BJ (cell line): ENCODE measurements at regions not wholly inside any gene's neighbourhood (a gene's known extent, or its start where the extent isn't known, plus 50 kb on each side); places are given as distances from the start of the nearest gene placed in this dataset.

ENCODE experiments used
- CTCF ChIA-PET: fragments of 350-600 bp; formaldehyde crosslinking; extraction: SDS; loops from one replicate; lab custom pipeline; 2021; ENCODE audit warnings: antibody characterized with exemption, inconsistent platforms; lab: Yijun Ruan, JAX
- POLR2A ChIA-PET: fragments of 300-600 bp; sonication (Branson Sonifier 250); formaldehyde crosslinking; extraction: SDS; loops from one replicate; lab custom pipeline; 2021; ENCODE audit warnings: antibody characterized with exemption; lab: Charles Lee
- DNase-seq: peaks from one replicate; pipeline ENCODE4 v3.0.0-alpha.2; 2011; ENCODE audit warnings: low read depth
- H3K27me3 ChIP-seq: 2 replicates; pipeline ENCODE4 v1.6.0; 2011; ENCODE audit warnings: low read length; ENCODE audit not compliant: control insufficient read depth, insufficient read depth
- H3K36me3 ChIP-seq: 2 replicates; pipeline ENCODE4 v1.5.1; 2011; ENCODE audit warnings: low read length; ENCODE audit not compliant: control insufficient read depth, insufficient read depth
- H3K4me3 ChIP-seq: 2 replicates; pipeline ENCODE4 v1.5.1; 2011; ENCODE audit warnings: low read depth, mild to moderate bottlenecking, control low read depth, low read length
- CTCF ChIP-seq: IDR thresholded peaks from 2 replicates; pipeline ENCODE4 v1.5.1; 2011; ENCODE audit warnings: low read depth, mild to moderate bottlenecking, control low read depth, inconsistent platforms, low read length, moderate library complexity; ENCODE audit not compliant: insufficient read depth

DNA sequence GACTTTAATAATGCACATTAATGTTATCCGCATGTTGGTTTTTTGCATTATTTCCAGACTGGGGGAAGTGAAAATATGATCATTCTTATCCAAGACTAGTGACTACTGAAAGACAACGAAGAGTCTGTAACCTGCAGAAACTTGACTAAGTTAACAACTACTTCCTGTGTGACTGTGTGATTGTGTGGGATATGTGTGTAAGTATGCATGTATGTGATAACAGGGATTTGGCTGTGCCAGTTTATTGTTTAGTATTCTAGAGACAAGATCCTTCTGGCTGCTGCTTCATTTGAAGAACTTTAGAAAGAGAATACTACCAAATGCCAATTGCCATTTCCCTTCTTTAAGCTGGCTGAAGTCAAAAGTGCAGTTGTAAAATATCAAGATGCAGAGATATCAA is 375.7 kb upstream of the PRR16 start:
- Histone ChIP-seq H3K4me3 (no peak overlapping the region), H3K36me3 (no peaks in the 10 kb centered on the region), H3K27me3 (no peaks in the 10 kb centered on the region)
- no peak for TF ChIP-seq CTCF
- POLR2A ChIA-PET = no interaction called here
- CTCF ChIA-PET = interaction anchor here (1.0 kb wide), 1 partner anchor 10 kb away, joined by 3 read pairs; no protein-coding TSS in a partner anchor
- DNase-seq = no peak

DNA sequence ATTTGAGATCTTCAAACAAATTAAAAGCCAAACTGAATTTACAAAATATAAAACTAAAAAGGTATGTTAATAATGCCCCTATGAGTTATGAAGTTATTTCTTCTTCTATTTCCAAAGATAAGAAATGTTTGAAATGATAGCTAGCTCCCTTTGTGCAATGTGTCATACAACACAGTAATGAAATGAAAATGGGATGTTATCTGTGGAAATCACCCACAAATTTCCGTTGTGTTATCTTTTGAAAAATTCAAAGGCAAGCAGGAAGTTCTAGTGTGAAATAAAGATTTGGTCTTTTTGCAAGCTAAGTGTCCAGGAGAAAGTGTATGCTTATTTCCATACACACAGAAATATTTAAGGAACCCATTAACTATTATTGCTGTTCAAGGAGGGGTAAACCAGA is 375.3 kb upstream of the PRR16 start:
- no peak for TF ChIP-seq CTCF
- H3K27me3 ChIP-seq = no peaks in the 10 kb centered on the region
- ChIA-PET CTCF (interaction anchor here (1.0 kb wide), 1 partner anchor 10 kb away, joined by 3 read pairs; no protein-coding TSS in a partner anchor), POLR2A (no interaction called here)
- no peak for DNase-seq
- H3K4me3 ChIP-seq = no peak overlapping the region
- no peaks in the 10 kb centered on the region for H3K36me3 ChIP-seq

GRCh38 chr5:120091376-120091948 is 372.6 kb upstream of the PRR16 start:
- ChIA-PET CTCF (no interaction called here), POLR2A (no interaction called here)
- TF ChIP-seq CTCF = no peak
- no peak overlapping the region for H3K4me3 ChIP-seq
- no peaks in the 10 kb centered on the region for H3K27me3 ChIP-seq
- no peak for DNase-seq
- no peaks in the 10 kb centered on the region for H3K36me3 ChIP-seq

GRCh38 chr5:120092649-120093048 is 371.5 kb upstream of the PRR16 start:
- CTCF ChIA-PET = no interaction called here
- POLR2A ChIA-PET = no interaction called here
- DNase-seq = no peak
- Histone ChIP-seq H3K36me3 (no peaks in the 10 kb centered on the region), H3K27me3 (no peaks in the 10 kb centered on the region), H3K4me3 (no peak overlapping the region)
- no peak for TF ChIP-seq CTCF

- TF ChIP-seq CTCF = no peak
- no peak for DNase-seq
- Histone ChIP-seq H3K36me3 (no peaks in the 10 kb centered on the region), H3K4me3 (no peak overlapping the region), H3K27me3 (no peaks in the 10 kb centered on the region)
- ChIA-PET POLR2A (no interaction called here), CTCF (no interaction called here)
Observed at GRCh38 chr5:120093178-120093577, 370.9 kb upstream of the PRR16 start.
